Prostate gland (tissue), 2 donors: ENCODE measurements at regions not wholly inside any gene's neighbourhood (a gene's known extent, or its start where the extent isn't known, plus 50 kb on each side); places are given as distances from the start of the nearest gene placed in this dataset.

Source experiments
- DNase-seq: peaks from one replicate; pipeline ENCODE4 v3.0.0-alpha.2; 2019; ENCODE audit warnings: low spot score
- H3K27ac ChIP-seq, 2 donors: fragments of 200-600 bp; sonication (generic); 2 replicates each; pipeline ENCODE4 v1.5.1; 2017 to 2019
- H3K27me3 ChIP-seq: fragments of 200-600 bp; sonication (generic); replicated peaks from 2 replicates; pipeline ENCODE4 v1.5.1; 2019; ENCODE audit not compliant: insufficient read depth
- H3K36me3 ChIP-seq, 2 donors: fragments of 200-600 bp; sonication (generic); 1 replicate in 1 of 2; 2 replicates in 1 of 2; pipeline versions ENCODE4 v1.5.1 to v1.8.1; 2017 to 2019
- H3K4me1 ChIP-seq: fragments of 200-600 bp; sonication (generic); replicated peaks from 2 replicates; pipeline ENCODE4 v1.5.1; 2019
- H3K4me3 ChIP-seq, 2 donors: fragments of 200-600 bp; sonication (generic); 2 replicates each; pipeline ENCODE4 v1.5.1; 2017 to 2019
- H3K9me3 ChIP-seq: fragments of 200-600 bp; sonication (generic); 2 replicates; pipeline ENCODE4 v1.5.1; 2017
- POLR2A ChIP-seq: fragments of 450-650 bp; IDR thresholded peaks from one replicate; pipeline ENCODE4 v1.6.1; 2016; ENCODE audit warnings: antibody characterized with exemption, mild to moderate bottlenecking
- POLR2AphosphoS5 ChIP-seq: sonication (generic); formaldehyde crosslinking; IDR thresholded peaks from one replicate; pipeline ENCODE4 v1.6.1; 2017; ENCODE audit warnings: antibody characterized with exemption
- WGBS: methylation state at CpG from one replicate; pipeline ENCODE4 v1.1.5; 2018; 5-methylcytosine and 5-hydroxymethylcytosine counted together
- intact Hi-C: fragments of 100-400 bp; cut with DNase I; formaldehyde crosslinking; loops from one replicate; pipeline ENCODE4 v1.14.2; 2022
- TF ChIP-seq, protein P1 (sequence below), 4 experiments: fragments of 200-600 bp in 2 of 4; fragments of 450-650 bp in 2 of 4; sonication (generic) in 2 of 4; IDR thresholded peaks; 1 replicate in 3 of 4; 2 replicates in 1 of 4; pipeline ENCODE4 v1.5.1; 2016 to 2019; ENCODE audit warnings: antibody characterized with exemption in 4 of 4, mild to moderate bottlenecking in 2 of 4, moderate library complexity in 2 of 4

DNA sequence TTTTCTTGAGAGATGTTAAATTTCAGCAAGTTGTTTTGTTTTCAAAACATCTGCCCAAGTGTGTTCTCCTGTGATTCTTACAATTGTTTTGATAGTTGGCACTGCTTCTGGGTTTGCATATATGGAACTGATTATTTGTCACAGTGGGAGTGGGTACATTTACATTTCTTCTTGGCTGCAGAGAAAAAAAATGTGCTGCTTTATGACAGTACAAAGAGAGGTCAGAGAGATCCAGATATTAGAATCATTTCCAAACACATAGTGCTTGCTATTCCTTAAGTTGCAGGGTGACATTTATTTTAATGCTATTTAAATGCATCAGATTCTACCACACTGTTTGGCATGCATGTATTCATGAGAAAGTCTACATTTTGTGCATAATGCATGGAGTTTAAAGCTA is 303.5 kb upstream of the MDGA2 start:
- Histone ChIP-seq H3K4me3 (no peak overlapping the region), H3K36me3 (no peaks in the 10 kb centered on the region)
- TF ChIP-seq POLR2A = no peak
- no peak for TF ChIP-seq POLR2AphosphoS5
- TF ChIP-seq, protein P1, sequence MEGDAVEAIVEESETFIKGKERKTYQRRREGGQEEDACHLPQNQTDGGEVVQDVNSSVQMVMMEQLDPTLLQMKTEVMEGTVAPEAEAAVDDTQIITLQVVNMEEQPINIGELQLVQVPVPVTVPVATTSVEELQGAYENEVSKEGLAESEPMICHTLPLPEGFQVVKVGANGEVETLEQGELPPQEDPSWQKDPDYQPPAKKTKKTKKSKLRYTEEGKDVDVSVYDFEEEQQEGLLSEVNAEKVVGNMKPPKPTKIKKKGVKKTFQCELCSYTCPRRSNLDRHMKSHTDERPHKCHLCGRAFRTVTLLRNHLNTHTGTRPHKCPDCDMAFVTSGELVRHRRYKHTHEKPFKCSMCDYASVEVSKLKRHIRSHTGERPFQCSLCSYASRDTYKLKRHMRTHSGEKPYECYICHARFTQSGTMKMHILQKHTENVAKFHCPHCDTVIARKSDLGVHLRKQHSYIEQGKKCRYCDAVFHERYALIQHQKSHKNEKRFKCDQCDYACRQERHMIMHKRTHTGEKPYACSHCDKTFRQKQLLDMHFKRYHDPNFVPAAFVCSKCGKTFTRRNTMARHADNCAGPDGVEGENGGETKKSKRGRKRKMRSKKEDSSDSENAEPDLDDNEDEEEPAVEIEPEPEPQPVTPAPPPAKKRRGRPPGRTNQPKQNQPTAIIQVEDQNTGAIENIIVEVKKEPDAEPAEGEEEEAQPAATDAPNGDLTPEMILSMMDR (IDR thresholded peaks at IDR 0.05) = no peak

DNA sequence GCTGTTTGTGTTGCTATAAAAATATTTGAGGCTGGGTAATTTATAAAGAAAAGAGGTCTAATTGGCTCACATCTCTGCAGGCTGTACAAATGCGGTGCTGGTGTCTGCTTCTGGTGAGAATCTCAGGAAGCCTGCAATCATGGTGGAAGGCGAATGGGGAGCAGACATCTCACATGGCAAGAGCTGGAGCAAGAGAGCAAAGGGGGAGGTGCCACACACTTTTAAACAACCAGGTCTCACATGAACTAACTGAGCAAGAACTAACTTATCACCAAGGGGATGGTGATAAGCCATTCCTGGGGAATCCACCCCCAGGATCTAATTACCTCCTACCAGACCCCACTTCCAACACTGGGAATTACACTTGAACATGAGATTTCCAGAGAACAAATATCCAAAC is 300.7 kb upstream of the MDGA2 start:
- H3K36me3 ChIP-seq = no peaks in the 10 kb centered on the region
- no peak overlapping the region for H3K4me3 ChIP-seq
- no peaks in the 10 kb centered on the region for H3K4me1 ChIP-seq
- H3K27me3 ChIP-seq = no peaks in the 10 kb centered on the region
- no peaks in the 10 kb centered on the region for H3K9me3 ChIP-seq
- intact Hi-C loops = no loop called here
- TF ChIP-seq, protein P1 (IDR thresholded peaks at IDR 0.05) = no peak
- TF ChIP-seq POLR2AphosphoS5 (no peak), POLR2A (no peak)
- no peak overlapping the region for H3K27ac ChIP-seq
- 71% methylated on average over 2 of the region's 2 CpGs for WGBS
- no peak for DNase-seq

More for the DNA sequence above, 303.5 kb upstream of the MDGA2 start:
- intact Hi-C loops = no loop called here
- H3K9me3 ChIP-seq = no peaks in the 10 kb centered on the region
- H3K27me3 ChIP-seq = no peaks in the 10 kb centered on the region
- no peak overlapping the region for H3K27ac ChIP-seq
- no peaks in the 10 kb centered on the region for H3K4me1 ChIP-seq
- no peak for DNase-seq

DNA sequence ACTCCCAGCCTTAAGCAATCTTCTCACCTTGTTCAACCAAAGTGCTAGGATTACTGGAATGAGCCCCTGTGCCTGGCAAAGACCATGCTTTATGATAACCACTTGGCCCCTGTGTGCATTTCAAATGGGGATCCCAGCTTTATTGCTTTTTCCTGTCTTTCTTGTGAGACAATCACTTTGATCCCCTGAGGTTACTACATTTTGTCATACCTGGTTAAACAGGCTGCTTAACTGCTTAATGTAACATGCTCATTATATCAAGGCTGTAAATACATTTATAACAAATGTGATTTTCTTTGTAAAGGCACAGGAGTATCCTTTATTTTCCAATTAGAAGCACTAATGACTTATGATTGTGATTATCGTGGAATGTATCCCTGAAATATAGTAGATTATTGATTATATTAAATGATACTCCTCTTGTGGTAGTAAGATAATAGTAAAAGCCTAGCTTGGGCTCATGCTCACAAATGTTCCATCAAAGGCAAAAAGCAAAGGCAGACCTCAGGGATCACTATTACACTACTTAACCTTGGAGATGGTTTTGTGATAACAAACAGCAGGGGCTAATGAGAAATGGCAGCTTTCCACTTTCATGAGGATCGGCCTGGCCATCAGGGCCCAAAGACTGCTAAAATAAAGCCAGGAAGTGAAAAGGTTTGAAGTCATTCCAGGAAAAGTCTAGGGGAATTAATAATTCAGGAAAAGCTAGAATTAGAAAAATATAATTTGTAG is 290.8 kb upstream of the MDGA2 start:
- 54% methylated on average over 2 of the region's 2 CpGs for WGBS
- TF ChIP-seq, protein P1 (IDR thresholded peaks at IDR 0.05) = no peak
- no peak for TF ChIP-seq POLR2A
- Histone ChIP-seq H3K27me3 (no peaks in the 10 kb centered on the region), H3K9me3 (no peaks in the 10 kb centered on the region), H3K27ac (no peak overlapping the region), H3K36me3 (no peaks in the 10 kb centered on the region), H3K4me3 (no peak overlapping the region), H3K4me1 (no peaks in the 10 kb centered on the region)
- no peak for DNase-seq
- intact Hi-C loops = no loop called here

DNA sequence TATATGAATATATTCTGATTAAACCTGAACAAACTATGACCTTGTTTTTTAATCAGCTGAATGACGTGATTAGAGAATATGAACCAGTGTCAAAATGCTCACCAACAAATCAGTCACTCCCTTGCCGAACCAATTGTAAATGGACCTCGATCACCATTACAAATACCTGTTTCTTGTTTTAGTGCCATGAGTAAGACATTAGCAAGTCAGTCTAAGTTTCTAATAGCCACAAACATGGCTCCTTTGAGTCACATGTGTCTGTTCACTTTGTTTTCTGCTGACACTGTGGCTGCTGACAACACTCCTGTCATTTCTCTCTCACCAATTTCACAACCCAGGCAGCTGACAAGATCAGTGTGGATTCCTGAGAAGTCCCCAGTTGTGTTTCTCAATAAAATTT is 286.2 kb upstream of the MDGA2 start:
- intact Hi-C loops = no loop called here
- H3K27me3 ChIP-seq = no peaks in the 10 kb centered on the region
- no peaks in the 10 kb centered on the region for H3K4me1 ChIP-seq
- H3K36me3 ChIP-seq = no peaks in the 10 kb centered on the region
- H3K27ac ChIP-seq = no peak overlapping the region
- WGBS = 93% methylated on average over 3 of the region's 3 CpGs
- no peaks in the 10 kb centered on the region for H3K9me3 ChIP-seq
- H3K4me3 ChIP-seq = no peak overlapping the region
- TF ChIP-seq POLR2AphosphoS5 = no peak
- DNase-seq = no peak

DNA sequence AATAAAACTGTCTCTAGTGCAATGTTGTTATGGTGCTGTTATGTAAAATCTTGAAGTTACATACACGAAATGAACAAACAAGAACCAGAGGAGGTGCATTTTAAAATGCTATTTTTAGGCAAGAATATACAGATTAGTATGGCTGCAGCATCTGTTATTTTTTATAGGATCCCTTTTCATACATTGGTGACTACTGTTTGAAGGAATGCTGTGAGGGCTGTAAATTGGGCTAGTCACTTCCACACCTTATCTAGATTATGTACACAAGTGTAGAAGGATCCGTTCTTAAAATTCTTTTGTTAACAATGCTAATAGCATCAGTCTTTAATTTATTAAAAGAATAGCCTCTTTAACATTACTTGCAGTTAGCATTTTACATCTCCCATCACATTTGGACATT is 284.3 kb upstream of the MDGA2 start:
- DNase-seq = no peak
- no peak overlapping the region for H3K4me3 ChIP-seq
- no peaks in the 10 kb centered on the region for H3K27me3 ChIP-seq
- WGBS = 9% methylated on average over 2 of the region's 2 CpGs
- no peaks in the 10 kb centered on the region for H3K4me1 ChIP-seq
- H3K27ac ChIP-seq = no peak overlapping the region
- no peaks in the 10 kb centered on the region for H3K9me3 ChIP-seq
- no peak for TF ChIP-seq POLR2AphosphoS5
- TF ChIP-seq, protein P1 (IDR thresholded peaks at IDR 0.05) = no peak
- TF ChIP-seq POLR2A = no peak
- H3K36me3 ChIP-seq = no peaks in the 10 kb centered on the region
- intact Hi-C loops = no loop called here
